UCSD-AML1 (cell line): ENCODE measurements at regions not wholly inside any gene's neighbourhood (a gene's known extent, or its start where the extent isn't known, plus 50 kb on each side); places are given as distances from the start of the nearest gene placed in this dataset.
"Not testable (repeated sequence)": the region's sequence is repeated elsewhere in the genome, so short reads cannot be mapped to it uniquely, and the experiment has no call there.

Experiments used
- DNase-seq: peaks from one replicate; lab custom pipeline; 2025; ENCODE audit not compliant: unreplicated experiment; lab: John Stamatoyannopoulos, UW

DNA sequence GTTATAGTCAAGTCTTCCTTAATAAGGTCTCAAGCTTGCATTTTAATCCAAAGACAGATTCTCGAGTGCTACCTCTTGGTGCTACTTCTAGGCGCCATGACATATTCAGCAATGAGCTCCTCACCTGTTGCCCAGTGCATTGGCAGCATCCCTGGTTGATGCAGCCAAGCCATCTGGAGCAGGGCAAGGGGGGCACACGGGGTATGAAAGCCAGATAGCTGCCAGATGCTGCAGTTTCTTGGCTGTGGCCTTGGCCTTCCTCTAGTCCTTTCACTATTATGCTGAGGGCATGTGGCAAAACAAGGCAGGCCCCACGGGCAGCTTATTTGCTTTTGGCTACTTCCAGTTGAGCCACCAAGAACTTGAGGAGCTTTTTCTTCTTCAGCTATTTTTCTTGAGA is 168.6 kb upstream of the PGRMC2 start:
- DNase-seq: no peak

DNA sequence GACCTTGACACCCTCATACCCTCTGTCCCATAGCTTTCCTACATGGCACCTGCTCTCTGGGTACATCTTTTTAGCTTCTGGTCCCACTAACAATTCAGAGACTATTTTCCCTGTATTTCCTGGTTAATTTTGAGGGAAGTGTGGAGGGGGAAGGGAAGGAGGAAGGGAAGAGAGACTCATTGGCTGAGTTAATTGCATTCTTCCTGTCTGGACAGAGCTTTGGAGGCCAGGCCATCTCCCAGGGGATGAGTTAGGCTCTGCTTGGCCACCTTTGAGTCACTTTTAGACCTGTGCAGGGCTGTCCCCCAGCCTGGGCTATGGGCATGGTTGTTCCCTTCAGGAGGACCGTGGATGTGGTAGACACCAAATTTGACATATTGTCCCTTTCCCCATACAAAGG is 167.9 kb upstream of the PGRMC2 start:
- no peak for DNase-seq

DNA sequence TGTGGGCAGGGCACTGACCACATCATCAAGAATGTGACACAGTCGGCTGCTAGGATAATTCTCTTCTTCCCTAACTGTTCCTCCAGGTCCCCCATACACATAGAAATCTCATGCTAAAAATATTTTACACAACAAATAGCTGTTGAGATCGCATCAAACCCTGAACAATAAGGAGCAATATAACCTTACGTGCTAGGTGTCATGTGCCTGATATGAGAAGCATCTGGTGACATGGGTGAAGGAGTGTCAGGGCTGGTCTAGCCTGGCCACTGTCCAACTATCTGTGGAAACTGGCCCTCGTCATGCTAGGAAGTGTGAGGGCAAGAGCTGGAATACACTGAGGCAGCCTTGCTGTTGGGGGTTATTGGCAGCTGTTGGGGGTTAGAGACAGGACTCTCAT is 167.3 kb upstream of the PGRMC2 start:
- DNase-seq: no peak

DNA sequence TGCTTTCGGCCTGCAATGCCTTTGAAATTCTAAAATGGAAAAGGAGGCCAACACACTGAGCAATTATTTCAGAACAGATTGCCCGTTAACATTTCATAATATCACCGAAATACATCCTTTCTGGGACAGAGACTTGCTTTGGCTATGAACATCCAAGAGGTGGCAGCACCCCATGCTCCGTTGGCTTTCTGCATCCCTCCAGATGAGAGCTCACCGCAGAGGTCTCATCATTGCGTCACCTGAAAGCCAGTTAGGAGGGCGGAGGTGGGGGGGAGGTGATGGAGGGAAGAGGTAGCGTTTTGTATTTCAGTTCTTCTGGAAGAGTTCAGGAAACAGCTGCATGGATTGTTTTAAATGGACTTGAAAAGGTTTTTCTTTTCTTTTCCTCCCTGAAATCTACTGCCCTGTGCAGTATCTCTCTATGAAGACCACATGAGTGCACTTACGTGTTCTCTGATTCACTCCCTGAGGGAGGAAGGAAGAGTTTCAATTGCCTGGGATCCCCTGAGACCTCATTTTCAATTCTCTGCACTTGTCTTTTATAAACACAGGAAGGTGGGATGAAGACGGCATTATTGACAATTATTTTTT is 166.8 kb upstream of the PGRMC2 start:
- peak; percentile 33 for DNase-seq

DNA sequence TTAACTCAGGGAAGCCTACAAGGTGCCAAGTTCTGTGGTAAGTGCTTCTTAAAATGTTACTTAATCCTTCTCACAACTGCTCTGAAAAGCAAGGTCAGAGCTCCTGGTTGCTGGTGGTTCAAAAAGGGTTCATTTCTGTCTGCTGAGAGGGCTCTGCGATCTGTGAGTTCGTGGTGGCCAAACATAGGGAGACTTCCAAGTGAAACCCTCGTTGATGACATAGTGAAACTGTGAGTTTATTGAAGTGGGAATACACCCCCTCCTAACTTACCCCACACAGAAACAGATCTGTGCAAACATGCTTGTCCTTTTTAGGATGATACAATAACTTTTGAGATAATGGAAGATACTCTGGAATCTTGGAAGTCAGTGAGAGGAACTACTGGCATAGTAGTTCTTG is 164.8 kb upstream of the PGRMC2 start:
- DNase-seq: no peak

DNA sequence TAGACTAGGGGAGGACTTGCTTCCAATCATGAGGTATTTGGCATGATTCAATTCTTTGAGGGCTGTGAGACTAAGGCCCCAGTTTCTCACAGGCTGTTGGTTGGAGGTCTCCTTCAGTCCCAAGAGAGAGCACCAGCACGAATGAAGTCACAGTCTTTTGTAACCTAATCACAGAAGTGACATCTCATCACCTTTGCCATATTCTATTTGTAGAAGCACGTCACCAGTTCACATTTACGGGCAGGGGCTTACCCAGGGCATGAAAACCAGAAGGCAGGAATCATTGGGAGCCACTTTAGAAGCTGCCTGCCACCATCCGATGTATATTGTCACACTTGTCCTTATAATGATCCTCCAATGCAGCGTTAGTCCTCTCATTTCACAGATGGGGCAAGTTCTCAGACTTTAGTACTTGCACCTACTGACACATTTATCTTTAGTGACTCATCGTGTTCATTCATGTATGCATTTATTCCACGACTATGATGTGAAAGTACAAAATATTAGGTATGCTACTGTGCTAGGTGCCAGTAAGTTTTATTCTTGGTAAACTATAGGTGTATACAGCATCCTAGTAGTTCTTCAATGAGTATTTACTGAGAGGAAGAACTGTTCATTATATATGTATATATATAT is 163.8 kb upstream of the PGRMC2 start:
- no peak for DNase-seq

DNA sequence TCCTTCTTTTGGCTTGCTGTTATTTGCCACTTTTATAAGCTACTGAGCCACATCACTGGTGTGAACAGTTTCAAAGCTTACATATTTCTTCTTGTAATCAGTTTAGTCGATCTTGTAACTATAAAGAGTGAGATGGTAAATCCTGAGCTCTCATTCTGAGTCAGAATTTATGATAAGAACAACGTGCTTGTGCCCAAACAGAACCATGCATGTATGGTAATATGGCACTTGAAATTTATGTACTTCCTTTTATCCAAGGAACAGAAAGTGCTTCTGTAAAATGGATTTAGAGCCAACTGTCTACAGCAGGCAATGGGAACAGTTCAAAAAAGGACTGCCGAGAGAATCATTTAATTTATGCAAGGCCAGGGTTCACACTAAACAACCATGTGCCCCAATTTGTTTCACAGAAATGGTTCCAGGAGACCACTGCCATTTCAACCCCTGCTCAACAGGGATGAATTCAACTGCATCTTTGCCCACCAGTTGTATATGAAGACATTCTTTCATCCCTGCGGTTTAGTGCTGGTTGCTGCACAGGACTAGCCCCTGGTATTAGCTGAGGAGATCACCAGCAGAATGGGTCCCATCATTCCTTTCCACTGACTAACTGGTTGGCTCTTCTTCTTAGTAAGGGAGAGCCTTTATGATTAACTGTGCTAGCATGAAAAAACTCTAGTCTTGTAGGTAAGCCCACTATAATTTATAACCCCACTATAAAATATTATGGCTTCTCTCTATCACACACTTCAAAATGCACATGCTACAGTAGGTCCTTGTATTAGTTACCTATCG is 162.9 kb upstream of the PGRMC2 start:
- DNase-seq: no peak

DNA sequence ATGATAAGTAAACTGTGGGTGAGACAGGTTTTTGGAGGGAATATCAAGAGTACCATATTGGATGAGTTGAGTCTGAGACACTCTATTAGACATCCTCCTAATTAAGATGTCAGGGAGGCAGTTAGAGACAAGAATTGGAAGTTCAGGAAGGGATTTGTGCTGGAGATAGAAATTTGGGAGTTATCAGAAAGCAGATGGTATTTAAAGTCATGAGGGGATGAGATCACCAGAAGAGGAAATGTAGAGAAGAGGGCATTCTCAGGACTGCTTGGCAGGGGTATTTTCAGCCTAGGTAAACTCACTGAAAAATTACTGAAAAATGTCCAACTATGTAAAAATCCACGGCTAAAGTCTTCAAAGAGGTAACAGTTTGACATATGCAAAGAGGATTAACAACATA is 161.6 kb upstream of the PGRMC2 start:
- no peak for DNase-seq

DNA sequence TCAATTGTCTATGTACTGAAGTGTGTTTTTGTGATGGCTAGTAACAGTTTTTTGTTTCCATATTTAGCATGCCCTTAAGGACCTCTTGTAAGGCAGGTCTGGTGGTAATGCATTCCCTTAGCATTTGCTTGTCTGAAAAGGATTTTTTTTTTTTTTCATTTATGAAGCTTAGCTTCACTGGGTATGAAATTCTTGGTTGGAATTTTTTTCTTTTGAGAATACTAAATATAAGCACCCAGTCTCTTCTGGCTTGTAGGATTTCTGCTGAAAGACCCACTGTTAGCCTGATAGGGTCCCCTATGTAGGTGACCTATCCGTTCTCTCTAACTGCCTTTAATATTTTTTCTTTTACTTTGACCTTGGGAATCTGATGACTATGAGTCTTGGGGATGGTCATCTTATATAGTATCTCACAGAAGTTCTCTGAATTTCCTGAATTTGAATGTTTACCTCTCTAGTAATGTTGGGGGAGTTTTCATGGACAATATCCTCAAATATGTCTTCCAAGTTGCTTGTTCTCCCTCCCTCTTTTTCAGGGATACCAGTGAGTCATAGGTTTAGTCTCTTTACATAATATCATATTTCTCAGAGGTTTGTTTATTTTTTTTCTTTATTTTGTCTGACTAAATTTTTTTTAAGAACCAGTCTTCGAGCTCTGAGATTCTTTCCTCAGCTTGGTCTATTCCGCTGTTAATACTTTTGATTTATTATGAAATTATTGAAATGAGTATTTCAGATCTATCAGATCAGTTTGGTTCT is 157.1 kb upstream of the PGRMC2 start:
- DNase-seq: no peak

DNA sequence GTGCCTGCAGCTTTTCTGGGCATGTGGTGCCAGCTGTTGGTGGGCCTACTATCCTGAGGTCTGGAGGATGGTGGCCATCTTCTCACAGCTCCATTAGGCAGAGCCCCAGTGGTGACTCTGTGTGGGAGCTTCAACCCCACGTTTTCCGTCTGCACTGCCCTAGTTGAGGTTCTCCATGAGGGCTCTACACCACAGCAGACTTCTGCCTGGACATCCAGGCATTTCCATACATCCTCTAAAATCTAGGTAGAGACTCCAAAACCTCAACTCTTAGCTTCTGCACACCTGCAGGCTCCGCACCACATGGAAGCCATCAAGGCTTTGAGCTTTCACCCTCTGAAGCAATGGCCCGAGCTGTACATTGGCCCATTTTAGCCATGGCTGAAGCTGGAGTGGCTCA is 153.3 kb upstream of the PGRMC2 start:
- DNase-seq: no peak

DNA sequence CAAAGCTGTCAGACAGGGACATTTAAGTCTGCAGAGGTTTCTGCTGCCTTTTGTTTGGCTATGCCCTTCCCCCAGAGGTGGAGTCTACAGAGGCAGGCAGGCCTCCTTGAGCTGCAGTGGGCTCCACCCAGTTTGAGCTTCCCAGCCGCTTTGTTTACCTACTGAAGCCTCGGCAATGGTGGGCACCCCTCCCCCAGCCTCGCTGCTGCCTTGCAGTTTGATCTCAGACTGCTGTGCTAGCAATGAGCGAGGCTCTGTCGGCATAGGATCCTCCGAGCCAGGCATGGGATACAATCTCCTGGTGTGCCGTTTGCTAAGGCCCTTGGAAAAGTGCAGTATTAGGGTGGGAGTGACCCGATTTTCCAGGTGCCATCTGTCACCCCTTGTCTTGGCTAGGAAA is 149.4 kb upstream of the PGRMC2 start:
- not testable (repeated sequence) for DNase-seq

DNA sequence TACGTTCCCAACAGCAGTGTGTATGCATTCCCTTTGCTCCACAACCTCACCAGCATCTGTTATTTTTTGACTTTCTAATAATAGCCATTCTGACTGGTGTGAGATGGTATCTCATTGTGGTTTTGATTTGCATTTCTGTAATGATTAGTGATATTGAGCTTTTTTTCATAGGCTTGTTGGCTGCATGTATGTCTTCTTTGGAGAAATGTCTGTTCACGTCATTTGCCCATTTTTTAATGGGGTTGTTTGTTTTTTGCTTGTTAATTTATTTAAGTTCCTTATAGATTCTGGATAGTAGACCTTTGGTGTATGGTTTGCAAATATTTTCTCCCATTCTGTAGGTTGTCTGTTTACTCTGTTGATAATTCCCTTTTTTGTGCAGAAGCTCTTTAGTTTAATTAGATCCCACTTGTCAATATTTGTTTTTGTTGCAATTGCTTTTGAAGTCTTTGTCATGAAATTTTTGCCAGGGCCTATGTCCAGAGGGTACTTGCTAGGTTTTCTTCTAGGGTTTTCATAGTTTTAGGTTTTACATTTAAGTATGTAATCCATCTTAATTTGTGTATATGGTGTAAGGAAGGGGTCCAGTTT is 141.5 kb upstream of the PGRMC2 start:
- DNase-seq: not testable (repeated sequence)

DNA sequence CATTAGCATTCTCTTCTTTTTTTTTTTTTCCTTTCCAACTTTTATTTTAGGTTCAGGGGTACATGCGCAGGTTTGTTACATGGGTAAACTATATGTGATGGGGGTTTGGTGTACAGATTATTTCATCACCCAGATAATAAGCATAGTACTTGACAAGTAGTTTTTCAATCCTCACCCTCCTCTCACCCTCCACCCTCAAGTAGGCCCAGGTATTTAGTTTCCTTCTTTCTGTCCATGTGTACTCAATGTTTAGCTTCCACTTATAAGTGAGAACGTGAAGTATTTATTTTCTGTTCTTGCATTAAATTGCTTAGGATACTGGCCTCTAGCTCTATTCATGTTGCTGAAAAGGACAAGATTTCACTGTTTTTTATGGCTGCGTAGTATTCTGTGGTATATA is 140.8 kb upstream of the PGRMC2 start:
- DNase-seq: no peak

DNA sequence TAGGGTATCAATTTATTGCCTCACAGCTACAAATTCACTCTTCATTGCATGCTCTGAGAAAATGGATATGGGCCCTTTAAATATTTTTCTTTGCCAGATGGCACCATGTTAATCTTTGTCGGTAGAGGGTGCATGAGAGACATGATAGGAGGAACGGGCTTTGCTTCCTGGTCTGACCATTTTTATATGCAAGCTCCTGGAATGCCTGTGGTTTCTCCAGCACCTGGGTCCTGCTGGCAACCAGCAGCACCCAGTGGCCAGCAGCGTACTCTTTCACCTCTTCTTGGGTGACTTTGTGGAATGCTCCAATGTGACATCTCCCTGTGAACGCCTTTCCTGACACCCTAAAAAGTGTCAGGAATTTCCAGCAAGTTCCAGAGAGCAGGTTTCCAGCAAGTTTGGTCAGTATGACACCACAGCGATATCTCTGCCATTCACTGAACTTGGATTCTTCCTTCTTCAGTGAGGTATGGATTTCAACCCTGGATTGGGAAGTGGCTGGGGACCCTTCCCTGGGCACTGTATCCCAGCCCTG is 140.3 kb upstream of the PGRMC2 start:
- DNase-seq: no peak

DNA sequence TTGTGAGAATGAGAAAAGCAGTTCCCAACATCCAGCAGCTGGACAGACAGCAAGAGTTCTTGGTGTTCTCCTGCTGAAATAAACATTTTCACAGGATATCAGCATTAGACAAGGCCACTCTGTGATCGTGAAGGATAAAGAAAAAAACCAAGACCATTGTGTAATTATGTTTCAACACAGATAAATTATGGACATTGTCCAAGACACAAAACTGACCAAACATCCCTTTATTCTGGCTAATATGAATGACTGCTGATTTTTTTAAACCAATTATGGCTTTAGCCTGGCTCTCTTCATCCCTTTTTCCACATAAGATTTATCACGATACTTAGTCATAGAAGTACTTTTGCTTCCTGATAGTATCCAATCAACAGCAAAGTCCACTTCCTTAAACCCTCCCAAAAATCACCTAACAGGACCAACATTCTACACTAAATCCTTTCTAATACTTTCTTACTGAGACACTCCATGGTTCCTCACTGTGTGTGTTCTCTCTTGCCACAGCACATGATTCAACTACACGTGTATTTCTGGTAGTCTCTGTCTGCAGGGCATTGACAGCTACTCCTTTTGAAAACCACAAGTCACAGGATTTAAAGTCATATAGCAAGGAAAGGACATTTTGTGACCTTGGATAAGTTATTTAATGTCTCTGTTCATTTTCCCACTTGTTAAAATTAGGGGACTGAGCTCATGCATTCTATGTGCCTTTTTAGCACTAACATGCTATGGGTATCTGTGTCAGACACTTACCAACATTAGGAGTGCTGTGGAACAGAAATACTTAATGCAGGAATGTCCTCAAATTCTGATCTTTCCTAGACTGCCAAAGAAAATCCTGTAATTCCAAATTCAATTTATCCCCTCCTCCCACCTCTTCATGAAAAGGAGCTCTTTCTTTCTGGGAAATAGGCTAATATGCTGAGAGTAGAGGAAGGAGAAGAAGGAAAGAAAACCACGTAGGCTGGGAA is 137.2 kb upstream of the PGRMC2 start:
- DNase-seq: no peak

DNA sequence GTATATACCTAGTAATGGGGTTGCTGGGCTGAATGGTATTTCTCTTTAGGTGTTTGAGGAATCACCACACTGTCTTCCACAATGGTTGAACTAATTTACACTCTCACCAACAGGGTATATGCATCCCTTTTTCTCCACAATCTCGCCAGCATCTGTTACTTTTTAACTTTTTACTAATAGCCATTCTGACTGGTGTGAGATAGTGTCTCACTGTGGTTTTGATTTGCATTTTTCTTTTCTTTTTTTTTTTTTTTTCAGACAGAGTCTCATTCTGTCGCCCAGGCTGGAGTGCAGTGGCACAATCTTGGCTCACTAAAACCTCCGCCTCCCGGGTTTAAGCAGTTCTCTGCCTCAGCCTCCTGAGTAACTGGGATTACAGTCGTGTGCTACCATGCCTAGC is 134.7 kb upstream of the PGRMC2 start:
- DNase-seq: not testable (repeated sequence)

DNA sequence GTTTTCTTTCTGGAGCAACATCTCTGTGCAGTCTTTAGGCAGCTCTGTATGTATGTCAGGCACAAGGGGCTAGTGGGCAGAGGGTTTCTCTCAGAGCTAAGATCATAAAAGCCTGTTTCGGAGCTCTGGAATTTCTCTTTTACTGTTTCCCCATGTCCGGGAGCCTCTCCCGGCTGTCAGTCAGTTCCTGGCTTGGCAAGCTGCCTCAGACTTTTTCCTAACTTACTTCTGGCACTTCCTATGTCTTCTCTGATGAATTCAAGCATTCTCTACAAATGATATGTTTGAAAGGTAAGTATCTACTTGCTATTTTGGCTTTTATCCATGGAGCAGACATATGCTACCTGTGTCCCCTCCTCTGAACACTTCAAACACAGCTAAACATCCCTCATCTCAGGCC is 129.3 kb upstream of the PGRMC2 start:
- DNase-seq: no peak

DNA sequence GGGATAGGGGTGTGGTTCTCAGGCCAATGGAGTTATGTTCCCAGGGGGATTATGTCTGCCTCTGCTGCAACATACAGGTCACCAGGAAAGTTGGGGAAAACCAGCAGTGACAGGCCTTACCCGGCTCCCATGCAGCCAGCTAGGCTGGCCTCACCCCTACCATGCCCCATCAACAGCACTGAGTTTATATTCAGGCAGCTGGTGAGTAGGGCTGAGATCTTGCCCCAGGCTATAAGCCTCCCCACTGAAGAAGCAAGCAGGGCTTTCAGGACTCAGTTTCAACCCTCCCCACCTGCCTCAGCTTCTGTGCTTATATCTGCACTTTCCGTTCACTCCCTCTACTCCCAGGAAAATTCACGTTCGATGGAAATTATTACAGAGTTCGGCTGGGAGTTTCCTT is 122.4 kb upstream of the PGRMC2 start:
- no peak for DNase-seq

DNA sequence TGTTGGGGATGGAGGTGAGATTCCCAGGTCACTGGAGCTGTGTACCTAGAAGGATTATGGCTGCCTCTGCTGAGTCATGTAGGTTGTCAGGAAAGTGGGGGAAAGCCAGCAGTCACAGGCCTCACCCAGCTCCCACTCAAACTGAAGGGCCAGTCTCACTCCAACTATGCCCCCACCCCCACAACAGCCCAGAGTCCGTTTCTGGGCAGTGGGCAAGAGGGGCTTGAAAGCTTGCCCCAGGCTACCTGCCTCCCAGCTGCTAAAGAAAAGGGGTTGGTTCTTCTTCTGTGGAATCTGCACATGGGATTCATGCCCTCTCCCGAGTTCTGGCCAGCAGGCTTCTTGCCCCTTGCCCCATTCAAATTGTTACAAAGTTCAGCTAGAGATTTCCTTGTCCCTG is 116.0 kb upstream of the PGRMC2 start:
- DNase-seq: no peak

DNA sequence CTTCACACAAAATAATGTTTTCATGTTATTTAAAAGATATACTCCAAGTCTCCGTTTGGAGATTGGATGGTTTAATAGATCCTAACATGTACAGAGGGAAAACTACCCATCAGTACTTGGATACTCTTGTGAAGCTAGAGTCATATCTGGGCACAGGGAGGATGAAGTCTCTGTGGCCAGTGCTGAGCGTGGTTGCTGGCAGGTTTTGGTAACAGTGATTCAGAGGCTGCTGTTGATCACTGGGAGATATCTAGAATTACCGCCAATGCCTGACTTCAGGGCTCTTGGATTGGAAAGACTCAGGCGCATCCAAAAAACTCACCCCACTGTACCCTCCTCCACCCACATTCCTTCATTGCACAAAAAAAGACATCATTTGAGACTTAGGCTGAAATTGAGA is 107.2 kb upstream of the PGRMC2 start:
- DNase-seq: no peak
